ENCODE measurements at regions not wholly inside any gene's neighbourhood (a gene's known extent, or its start where the extent isn't known, plus 50 kb on each side); places are given as distances from the start of the nearest gene placed in this dataset.

DNA sequence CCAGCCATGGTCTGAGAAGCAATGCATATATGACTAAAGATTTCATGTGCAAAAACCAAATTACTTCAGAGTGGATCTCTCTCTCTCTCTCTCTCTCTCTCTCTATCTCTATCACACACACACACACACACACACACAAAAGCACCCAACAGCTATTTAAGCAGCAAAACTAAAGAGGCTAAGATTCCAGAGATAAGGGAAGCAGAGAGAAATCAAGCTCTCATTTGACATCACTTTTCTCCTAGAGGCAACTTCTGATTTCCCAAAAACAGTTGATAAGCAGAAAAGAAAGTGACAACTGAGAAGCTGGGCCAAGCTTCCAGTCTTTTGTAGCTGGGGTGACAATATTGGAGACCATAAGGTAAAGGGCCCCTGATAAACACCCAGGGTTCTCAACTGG lies 526.0 kb upstream of the NR2F2 start:
- DNase-seq, result no peak

- DNase-seq, result no peak
Observed at GRCh38 chr15:95812491-95812890, 518.0 kb upstream of the NR2F2 start.

GRCh38 chr15:95814908-95815307 lies 515.6 kb upstream of the NR2F2 start:
- DNase-seq, result no peak

DNA sequence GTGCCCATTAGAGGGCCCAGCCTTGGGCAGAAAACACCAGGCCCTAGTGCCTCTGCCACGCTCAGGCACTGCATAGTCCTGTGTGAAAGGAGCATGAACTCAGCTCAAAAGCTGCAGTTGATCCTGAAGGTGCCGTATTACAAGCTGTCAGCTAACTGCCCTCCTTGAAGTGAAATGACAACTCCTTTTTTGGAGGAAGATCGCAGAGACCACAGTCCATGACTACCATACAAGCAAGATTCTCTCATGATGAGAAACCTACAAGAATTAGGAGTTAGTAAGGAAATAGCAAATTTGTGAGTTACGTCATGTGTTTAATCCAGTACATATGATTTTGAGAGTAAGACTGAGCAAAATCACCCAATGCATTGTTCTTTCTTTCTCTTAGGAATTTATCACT lies 513.9 kb upstream of the NR2F2 start:
- DNase-seq, result no peak

DNA sequence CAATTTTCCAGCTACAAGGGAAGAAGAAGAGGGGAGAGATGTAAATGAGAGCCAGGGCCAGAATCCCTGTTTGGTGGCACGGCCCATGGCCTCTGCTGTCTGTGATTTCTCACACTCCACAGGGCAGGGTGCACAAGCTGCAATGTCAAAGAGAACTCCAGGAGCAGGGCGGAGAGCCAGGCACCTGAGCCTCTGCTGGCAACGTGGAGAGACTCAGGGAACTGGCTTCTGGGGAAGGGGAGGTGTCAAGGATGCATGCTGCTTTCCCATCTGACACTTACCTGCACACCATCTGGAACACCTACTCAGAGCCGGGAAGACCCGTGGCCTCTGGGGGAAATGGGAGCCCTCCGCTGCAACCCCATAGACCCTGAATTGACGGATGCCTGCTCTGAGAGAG lies 507.5 kb upstream of the NR2F2 start:
- DNase-seq, result no peak

DNA sequence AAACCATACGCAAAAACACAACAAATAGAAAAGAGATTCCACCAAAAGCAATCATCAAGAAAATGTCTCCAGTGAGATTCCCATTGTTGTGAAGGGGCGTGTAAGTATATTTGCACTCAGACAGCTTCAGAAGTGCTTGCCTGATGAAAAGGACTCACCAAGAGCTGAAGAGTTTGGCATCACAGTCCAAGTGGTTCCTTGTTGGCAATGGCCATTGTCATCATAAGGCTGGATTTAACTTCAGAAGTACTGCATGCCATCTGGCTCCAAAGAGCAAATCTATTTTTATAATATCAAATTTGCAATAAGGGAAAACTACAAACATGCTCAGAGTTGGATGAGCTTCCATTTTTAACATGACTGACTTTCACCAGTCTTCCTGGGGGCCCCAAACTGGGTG lies 505.3 kb upstream of the NR2F2 start:
- no peak for DNase-seq

DNA sequence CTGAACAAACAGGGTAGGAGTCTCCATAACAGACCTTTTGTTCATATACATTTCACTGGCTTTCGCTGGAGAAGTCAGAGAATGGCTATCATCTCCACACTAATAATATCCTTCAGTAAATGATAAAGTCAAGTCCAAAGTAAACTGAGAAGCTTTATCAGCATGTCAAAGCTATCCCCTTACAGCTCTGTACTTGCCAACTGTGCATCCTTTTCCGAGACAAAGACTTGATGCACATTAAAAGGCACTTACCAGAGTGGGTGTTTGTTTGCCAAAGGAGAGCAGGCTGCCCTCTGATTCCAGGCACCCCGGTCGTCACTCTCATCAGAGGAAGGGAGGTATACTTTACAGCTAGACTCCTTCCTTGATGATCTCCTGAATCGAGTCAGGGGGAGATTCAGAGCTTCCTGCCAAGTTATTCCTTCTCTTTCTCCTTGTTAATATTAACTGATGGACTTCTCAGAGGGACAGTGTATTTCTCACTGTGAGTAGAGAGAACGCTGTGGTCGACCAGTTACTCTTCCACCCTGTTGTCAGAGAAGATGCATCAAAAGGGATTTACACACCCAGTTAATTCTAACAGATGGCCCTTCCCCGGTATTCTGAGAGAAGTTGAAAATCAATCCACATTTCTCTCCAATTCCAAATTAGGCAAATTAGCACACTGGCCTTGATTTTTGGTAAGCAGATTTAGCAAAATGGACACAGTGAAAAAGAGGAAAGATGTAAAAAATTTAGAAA lies 504.7 kb upstream of the NR2F2 start:
- no peak for DNase-seq

GRCh38 chr15:95826412-95827195 lies 503.9 kb upstream of the NR2F2 start:
- no peak for DNase-seq

DNA sequence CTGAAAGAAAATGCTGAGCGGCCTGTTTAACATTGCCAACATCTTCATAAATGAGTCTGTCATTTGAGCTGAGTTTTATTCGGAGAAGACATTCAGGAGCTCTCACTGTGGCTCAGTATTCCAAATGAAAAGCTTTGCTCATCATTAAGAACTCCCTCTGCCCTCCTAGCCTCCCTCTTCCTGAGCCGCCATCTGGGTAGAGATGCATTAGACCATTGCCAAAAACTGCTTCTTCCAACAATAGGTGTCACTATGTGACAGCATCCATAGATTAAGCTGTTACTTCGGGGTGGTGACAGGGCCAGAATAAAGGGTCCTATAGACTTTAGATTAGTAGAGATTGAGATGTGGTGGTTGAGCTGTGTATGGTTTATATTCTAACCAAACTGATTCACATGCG lies 501.4 kb upstream of the NR2F2 start:
- no peak for DNase-seq

GRCh38 chr15:95830281-95830680 lies 500.2 kb upstream of the NR2F2 start:
- DNase-seq, result no peak

- DNase-seq, result no peak
Observed at GRCh38 chr15:95832668-95833067, 497.8 kb upstream of the NR2F2 start.

DNA sequence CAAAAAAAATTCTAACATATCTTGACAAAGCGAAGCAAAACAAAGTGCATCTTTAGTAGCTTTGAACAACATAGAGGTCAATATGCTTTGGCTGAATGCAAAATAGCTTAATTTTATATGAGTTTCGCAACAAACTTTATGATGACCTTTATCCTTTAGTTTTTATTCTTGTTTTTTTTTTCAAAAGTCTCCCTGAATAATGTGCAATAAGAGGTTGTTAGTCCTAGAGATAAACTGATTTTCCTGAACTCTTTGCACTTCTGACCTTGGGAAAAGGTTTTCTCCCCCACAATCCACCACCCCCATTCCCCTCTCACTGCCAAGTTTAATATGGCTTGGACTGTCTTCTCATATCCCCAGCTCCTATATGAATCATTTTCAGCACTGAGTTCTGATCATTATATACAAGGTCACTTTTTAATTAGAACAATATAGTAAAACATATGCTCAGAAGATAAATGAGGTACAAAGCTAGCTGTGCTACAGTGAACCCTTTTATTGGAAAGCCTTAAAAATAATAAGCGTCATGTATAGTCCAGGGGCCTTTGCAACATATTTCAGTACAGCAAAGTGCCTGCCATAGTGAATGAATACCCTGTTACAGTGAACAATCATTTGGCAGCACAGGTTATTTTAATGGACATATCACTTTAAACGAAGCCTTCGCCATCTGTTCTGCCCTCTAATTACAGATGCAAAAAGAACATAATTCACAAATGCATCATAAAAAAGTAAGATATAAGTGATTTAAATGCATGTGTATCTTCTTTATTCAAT lies 496.3 kb upstream of the NR2F2 start:
- no peak for DNase-seq

GRCh38 chr15:95836536-95836935 lies 494.0 kb upstream of the NR2F2 start:
- no peak for DNase-seq

DNA sequence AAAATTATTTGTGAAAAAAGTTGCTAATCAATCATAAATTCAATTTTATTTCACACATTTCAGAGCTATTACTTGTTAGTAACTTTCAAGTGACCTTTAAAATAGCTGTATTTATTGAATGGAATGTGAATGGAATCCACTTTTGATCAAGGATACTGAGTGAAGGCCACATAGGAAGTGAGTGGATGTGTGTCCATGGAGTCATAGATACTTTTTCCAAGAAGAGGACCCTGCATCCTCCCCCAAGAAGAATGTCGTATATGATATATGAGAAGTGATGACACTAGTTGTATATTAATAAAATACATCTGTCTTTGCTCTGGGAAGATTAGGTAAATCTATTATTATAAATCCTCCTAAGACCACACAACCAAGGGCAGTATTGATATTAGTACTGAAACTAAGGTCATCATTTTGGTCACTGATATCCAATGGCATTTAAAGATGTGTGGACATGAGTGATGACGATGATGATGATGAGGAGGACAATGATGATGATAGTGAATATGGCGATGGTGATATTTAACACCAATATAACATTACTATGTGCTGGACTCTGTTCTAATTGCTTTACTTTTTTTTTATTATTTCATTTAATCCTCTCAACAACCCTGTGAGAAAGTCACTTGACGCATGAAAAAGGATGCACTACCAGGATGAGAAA lies 493.0 kb upstream of the NR2F2 start:
- no peak for DNase-seq

GRCh38 chr15:95839367-95839782 lies 491.1 kb upstream of the NR2F2 start:
- DNase-seq, result no peak

DNA sequence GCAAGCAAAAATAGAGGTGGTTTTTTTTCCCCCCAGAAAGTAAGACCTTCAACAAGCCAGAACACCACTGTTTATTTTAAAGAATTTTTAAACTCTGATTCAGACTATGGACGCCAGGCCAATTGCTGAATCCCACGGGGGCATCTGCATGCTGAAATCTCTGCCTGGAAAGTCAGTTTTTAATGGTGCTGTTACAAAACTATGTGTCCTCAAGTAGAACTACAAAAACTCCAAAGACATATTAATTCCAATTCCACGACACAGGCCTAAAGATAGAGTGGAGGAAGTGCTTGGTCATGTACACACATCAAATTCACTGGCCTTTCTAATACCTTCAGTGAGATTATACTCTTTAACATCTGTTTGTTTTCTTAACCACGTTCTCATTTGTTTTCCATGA lies 490.5 kb upstream of the NR2F2 start:
- DNase-seq, result no peak

- DNase-seq, result no peak
Observed at GRCh38 chr15:95840855-95841254, 489.6 kb upstream of the NR2F2 start.

- no peak for DNase-seq
Observed at GRCh38 chr15:95842576-95842975, 487.9 kb upstream of the NR2F2 start.

DNA sequence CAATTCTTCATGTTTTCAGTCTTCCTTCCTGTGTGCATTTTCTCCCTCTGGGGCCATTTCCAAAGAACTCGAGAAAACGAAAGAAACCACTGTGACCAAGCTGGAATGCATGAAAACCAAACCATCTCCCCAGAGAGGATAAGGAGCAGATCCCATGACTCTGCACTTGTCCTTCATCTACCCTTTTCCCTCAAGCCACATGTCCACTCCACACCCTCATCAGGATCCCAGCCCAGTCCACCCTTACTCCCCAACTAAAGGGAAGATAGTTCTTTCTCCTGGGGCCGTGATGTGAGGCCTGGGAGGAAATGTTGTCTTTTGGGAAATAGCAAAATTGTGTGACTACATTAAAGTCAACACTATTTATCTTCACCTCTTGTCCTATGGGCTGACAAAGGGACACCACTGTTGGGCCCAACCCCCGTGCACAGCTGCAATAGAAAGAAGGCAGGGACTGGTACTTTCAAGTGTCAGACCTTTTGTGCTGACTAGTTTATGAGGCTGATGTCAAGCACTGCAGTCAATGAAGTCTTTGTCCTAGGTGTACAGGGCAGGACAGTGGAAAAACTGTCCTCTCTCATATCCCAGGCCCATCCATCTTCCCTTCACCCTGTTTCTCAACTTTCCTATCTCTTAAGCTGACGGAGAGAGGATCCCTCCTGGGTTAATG lies 487.1 kb upstream of the NR2F2 start:
- DNase-seq, result peak in 12 of 51 donors; percentile 2 to 37 (median 10)

- DNase-seq, result no peak
Observed at GRCh38 chr15:95845862-95846515, 484.5 kb upstream of the NR2F2 start.

DNA sequence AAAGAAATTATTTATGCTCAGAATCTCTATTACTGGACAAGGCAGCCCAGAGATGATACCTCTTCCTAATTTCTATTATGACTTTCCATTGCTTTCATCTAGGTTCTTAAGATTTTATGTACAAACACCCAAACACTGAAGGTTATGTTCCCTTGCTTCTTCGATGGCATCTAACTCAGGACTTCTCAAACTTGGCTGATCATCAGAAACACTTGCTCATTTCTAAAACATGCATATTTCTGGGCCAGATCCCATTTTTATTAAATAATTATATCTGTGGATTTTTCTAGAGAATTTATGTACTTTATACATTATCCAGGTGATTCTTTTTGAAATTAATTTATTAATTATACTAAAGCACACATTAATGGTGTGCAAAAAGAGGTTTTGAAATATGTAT lies 482.4 kb upstream of the NR2F2 start:
- DNase-seq, result no peak

All from hypothalamus (tissue), 51 donors.